ENCODE measurements at regions not wholly inside any gene's neighbourhood (a gene's known extent, or its start where the extent isn't known, plus 50 kb on each side); places are given as distances from the start of the nearest gene placed in this dataset.

- Histone ChIP-seq H3K27ac (no peak overlapping the region), H3K36me3 (no peaks in the 10 kb centered on the region), H3K4me3 (ENCODE audit: low read depth, low read length) (no peak overlapping the region), H3K27me3 (ENCODE audit: insufficient read depth, low read depth, severe bottlenecking) (no peaks in the 10 kb centered on the region), H3K9me3 (ENCODE audit: severe bottlenecking) (no peaks in the 10 kb centered on the region)
- no peak for TF ChIP-seq CTCF (IDR thresholded peaks at IDR 0.05; ENCODE audit: low read depth, low read length)
- peak; percentile 21 for DNase-seq
Measured at GRCh38 chr20:59398537-59399205, 98.3 kb downstream of the EDN3 start.

- Histone ChIP-seq H3K27ac (no peak overlapping the region), H3K4me3 (ENCODE audit: low read depth, low read length) (no peak overlapping the region), H3K36me3 (no peaks in the 10 kb centered on the region), H3K27me3 (ENCODE audit: insufficient read depth, low read depth, severe bottlenecking) (no peaks in the 10 kb centered on the region), H3K9me3 (ENCODE audit: severe bottlenecking) (no peaks in the 10 kb centered on the region)
- DNase-seq: no peak
- no peak for TF ChIP-seq CTCF (IDR thresholded peaks at IDR 0.05; ENCODE audit: low read depth, low read length)
Measured at GRCh38 chr20:59399426-59400099, 99.2 kb downstream of the EDN3 start.

GRCh38 chr20:59400708-59401107, 100.3 kb downstream of the EDN3 start:
- no peaks in the 10 kb centered on the region for H3K9me3 ChIP-seq (ENCODE audit: severe bottlenecking)
- H3K27me3 ChIP-seq (ENCODE audit: insufficient read depth, low read depth, severe bottlenecking): no peaks in the 10 kb centered on the region
- DNase-seq: no peak
- no peak for TF ChIP-seq CTCF (IDR thresholded peaks at IDR 0.05; ENCODE audit: low read depth, low read length)
- H3K36me3 ChIP-seq: no peaks in the 10 kb centered on the region
- H3K4me3 ChIP-seq (ENCODE audit: low read depth, low read length): no peak overlapping the region
- no peak overlapping the region for H3K27ac ChIP-seq

GRCh38 chr20:59402681-59403080, 102.3 kb downstream of the EDN3 start:
- no peak overlapping the region for H3K4me3 ChIP-seq (ENCODE audit: low read depth, low read length)
- H3K27ac ChIP-seq: peak overlapping the region; percentile 23; the same call in 1 of the 2 replicates
- H3K36me3 ChIP-seq: no peaks in the 10 kb centered on the region
- no peak for DNase-seq
- no peaks in the 10 kb centered on the region for H3K9me3 ChIP-seq (ENCODE audit: severe bottlenecking)
- H3K27me3 ChIP-seq (ENCODE audit: insufficient read depth, low read depth, severe bottlenecking): no peaks in the 10 kb centered on the region
- no peak for TF ChIP-seq CTCF (IDR thresholded peaks at IDR 0.05; ENCODE audit: low read depth, low read length)

- no peaks in the 10 kb centered on the region for H3K27me3 ChIP-seq (ENCODE audit: insufficient read depth, low read depth, severe bottlenecking)
- H3K9me3 ChIP-seq (ENCODE audit: severe bottlenecking): no peaks in the 10 kb centered on the region
- no peaks in the 10 kb centered on the region for H3K36me3 ChIP-seq
- TF ChIP-seq CTCF (IDR thresholded peaks at IDR 0.05; ENCODE audit: low read depth, low read length): peak; percentile 94
- peak overlapping the region; percentile 51 for H3K27ac ChIP-seq
- peak overlapping the region; percentile 21; the same call in 1 of the 2 replicates for H3K4me3 ChIP-seq (ENCODE audit: low read depth, low read length)
- peak; percentile 63 for DNase-seq
Measured at GRCh38 chr20:59403261-59403961, 103.0 kb downstream of the EDN3 start.
